NB4 (cell line): ENCODE measurements at regions not wholly inside any gene's neighbourhood (a gene's known extent, or its start where the extent isn't known, plus 50 kb on each side); places are given as distances from the start of the nearest gene placed in this dataset.

Experiments
- CTCF ChIP-seq: IDR thresholded peaks from one replicate; pipeline ENCODE4 v1.5.1; 2012; ENCODE audit warnings: low read depth, low read length
- MAX ChIP-seq: IDR thresholded peaks from 2 replicates; pipeline ENCODE4 v1.6.1; 2011; ENCODE audit warnings: low read depth, low read length
- POLR2A ChIP-seq: IDR thresholded peaks from 2 replicates; pipeline ENCODE4 v1.6.1; 2011; ENCODE audit warnings: mild to moderate bottlenecking; ENCODE audit not compliant: insufficient read length; ENCODE audit errors: extremely low read depth

- TF ChIP-seq CTCF (no peak), POLR2A (no peak), MAX (no peak)
Observed at GRCh38 chr14:32258336-32258993, 55.4 kb upstream of the RNU6-8 start.
